Esophagus squamous epithelium (tissue), 4 donors: ENCODE measurements at regions not wholly inside any gene's neighbourhood (a gene's known extent, or its start where the extent isn't known, plus 50 kb on each side); places are given as distances from the start of the nearest gene placed in this dataset.
A peak's percentile ranks its signal among the peaks of the same experiment; 100 is the strongest.

Experiments used
- POLR2A ChIP-seq, 4 donors: fragments of 450-650 bp; IDR thresholded peaks; one replicate each; pipeline ENCODE4 v1.6.1; 2017; ENCODE audit warnings: antibody characterized with exemption in 4 of 4, mild to moderate bottlenecking in 4 of 4, moderate library complexity in 3 of 4
- TF ChIP-seq, protein P1 (sequence below), 6 experiments: fragments of 450-650 bp in 4 of 6; fragments of 200-600 bp in 2 of 6; sonication (generic) in 2 of 6; IDR thresholded peaks; one replicate each; pipeline ENCODE4 v1.5.1; 2016 to 2019; ENCODE audit warnings: antibody characterized with exemption in 6 of 6, mild to moderate bottlenecking in 4 of 6, moderate library complexity in 4 of 6

GRCh38 chr3:126267169-126267975 lies 87.0 kb upstream of the ALDH1L1 start:
- TF ChIP-seq, protein P1, sequence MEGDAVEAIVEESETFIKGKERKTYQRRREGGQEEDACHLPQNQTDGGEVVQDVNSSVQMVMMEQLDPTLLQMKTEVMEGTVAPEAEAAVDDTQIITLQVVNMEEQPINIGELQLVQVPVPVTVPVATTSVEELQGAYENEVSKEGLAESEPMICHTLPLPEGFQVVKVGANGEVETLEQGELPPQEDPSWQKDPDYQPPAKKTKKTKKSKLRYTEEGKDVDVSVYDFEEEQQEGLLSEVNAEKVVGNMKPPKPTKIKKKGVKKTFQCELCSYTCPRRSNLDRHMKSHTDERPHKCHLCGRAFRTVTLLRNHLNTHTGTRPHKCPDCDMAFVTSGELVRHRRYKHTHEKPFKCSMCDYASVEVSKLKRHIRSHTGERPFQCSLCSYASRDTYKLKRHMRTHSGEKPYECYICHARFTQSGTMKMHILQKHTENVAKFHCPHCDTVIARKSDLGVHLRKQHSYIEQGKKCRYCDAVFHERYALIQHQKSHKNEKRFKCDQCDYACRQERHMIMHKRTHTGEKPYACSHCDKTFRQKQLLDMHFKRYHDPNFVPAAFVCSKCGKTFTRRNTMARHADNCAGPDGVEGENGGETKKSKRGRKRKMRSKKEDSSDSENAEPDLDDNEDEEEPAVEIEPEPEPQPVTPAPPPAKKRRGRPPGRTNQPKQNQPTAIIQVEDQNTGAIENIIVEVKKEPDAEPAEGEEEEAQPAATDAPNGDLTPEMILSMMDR (IDR thresholded peaks at IDR 0.05), result no peak
- peak in 1 of 4 donors; percentile 41 for TF ChIP-seq POLR2A (IDR thresholded peaks at IDR 0.05)
